GM21360 (cell line): ENCODE measurements at regions not wholly inside any gene's neighbourhood (a gene's known extent, or its start where the extent isn't known, plus 50 kb on each side); places are given as distances from the start of the nearest gene placed in this dataset.
"Not testable (repeated sequence)": the region's sequence is repeated elsewhere in the genome, so short reads cannot be mapped to it uniquely, and the experiment has no call there.

Experiments used
- ATAC-seq: cut with Tn5 transposase; IDR thresholded peaks from one replicate; pipeline ENCODE4 v1.9.1; 2021; ENCODE audit warnings: mild to moderate bottlenecking, moderate library complexity; ENCODE audit not compliant: unreplicated experiment

DNA sequence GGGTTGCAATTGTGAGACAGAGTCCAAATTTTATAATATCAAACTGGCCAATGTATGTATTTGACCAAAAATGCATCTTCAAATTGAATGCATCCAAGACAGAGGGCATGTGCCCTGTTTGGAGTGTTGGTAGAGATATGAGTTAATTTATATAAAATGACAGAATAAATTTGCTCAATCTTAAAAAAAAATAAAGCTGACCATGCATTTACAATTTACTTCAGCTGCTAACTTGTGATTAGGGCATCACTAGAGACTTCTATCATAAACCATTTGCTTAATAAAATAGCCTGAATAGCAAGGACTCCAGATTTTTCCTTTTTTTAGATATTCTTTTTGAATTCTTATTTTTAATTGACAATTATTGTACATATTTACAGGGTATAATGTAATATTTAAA lies 1345.8 kb downstream of the CDH11 start:
- ATAC-seq = no peak

- ATAC-seq = no peak
Observed at GRCh38 chr16:63774302-63774701, 1347.6 kb downstream of the CDH11 start.

DNA sequence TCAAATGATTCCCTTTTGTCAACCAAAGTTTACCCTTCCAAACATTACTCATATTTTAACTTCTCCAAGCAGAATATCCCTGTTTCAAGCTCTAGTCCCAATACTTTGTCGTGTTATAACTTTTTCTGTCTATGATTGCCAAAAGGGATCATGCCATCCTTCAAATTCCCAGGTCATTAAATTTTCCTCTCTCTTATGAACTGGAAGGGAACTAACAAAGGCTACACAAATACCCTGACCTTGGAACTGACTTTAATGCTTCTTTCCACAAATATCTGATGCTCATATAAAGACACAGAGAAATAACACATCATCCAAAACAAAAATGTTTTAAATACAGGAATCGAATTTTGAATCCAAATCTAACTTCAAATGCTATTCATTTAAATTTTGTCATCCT lies 1352.7 kb downstream of the CDH11 start:
- ATAC-seq = no peak

DNA sequence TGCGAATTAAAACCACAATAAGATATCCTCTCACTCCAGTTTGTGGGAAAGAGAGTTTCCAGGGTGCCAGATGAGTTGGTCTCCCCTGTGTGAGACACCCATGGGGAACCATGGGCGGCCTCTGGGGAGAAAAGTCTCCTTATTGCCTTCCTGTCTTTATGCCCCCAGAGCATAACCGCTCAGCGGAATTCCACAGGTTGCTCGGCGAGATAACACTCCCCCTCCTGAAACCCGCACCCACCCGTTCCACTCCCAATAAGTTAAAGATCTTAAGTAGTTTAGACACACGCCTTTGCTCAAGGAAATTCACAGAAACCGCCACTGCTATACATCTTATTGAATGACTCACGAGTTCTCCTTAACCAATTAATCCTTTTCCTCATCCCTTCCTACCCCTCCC lies 1361.6 kb downstream of the CDH11 start:
- ATAC-seq = not testable (repeated sequence)

GRCh38 chr16:63752347-63752746 lies 1369.5 kb downstream of the CDH11 start:
- ATAC-seq = no peak

DNA sequence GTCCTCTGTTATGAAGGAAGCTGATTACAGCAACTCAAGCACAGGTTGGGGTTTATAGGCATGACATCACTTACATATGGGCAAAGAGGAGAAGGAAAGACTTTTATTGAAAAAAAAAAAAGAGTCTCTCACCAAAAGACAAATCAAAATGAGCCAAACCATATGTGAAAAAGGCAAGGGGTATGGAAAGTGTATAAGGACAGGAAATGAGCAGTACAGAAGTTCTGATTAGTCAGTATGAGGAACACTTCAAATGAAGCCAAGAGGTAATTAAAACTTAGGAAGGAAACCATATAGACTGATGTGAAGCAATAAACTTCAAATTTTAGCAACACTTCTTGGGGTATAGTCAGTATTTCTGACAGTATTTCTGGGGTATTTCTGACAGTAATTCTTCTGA lies 1372.6 kb downstream of the CDH11 start:
- ATAC-seq = no peak

- no peak for ATAC-seq
Observed at GRCh38 chr16:63745456-63745855, 1376.4 kb downstream of the CDH11 start.

GRCh38 chr16:63744077-63744874 lies 1377.6 kb downstream of the CDH11 start:
- ATAC-seq = no peak

- ATAC-seq = no peak
Observed at GRCh38 chr16:63742150-63742549, 1379.7 kb downstream of the CDH11 start.

- ATAC-seq = no peak
Observed at GRCh38 chr16:63737633-63738032, 1384.2 kb downstream of the CDH11 start.

- no peak for ATAC-seq
Observed at GRCh38 chr16:63735456-63735855, 1386.4 kb downstream of the CDH11 start.

- ATAC-seq = no peak
Observed at GRCh38 chr16:63720848-63721247, 1401.0 kb downstream of the CDH11 start.

DNA sequence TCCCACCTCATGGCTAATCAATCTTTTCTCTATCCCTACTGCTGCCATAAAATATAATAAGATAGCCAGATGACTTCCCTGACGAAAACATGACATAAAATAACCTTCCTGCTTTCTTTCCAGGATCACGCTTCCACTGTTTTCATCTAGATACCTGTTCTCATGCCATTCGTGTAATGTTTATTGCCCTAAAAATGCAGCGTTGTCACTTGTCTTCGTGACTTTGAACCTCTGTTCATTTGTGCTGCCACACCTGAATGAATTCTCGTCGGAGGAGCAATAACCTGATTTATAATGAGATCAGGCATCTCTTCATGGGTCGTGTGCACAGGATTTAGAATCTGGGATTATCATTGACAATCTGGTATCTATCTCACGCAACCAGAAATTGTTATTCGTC lies 1401.9 kb downstream of the CDH11 start:
- ATAC-seq = no peak

- ATAC-seq = no peak
Observed at GRCh38 chr16:63717806-63718205, 1404.1 kb downstream of the CDH11 start.

DNA sequence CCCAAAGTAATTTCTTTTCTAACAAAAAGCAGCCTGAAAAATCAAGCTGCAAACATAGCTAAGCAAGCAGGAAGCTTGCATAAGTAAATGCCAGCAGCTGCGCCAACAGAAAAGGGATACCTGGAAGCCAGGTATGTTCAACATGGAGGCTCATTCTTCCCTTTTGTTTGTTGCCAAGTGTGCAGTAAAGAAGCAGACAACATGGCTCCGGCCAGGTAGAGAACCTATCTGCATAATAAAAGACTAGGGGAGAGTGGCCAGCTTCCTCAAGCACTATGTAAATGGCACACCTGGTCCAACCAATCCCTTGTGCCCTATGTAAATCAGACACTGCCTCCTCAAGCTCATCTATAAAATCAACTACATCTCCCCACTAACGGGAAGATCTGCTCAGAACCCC lies 1407.0 kb downstream of the CDH11 start:
- ATAC-seq = no peak

DNA sequence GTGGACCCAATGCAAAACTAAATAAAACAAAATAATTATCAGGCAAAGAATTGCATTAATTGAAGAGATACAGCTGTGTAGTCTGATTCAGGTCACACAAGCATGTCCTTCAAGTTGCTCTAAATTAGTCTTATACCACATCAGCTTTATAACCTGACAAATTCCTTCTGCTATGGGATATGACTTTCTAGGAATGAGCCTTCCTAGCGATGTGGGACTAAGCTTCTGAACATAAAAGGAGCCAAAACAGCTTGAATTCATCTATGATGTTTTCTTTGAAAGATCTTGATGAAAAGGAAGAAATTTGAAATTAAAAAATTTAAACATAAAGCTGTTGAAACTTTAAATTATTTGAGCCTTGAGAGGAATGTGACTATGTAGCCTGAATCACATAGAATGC lies 1409.1 kb downstream of the CDH11 start:
- no peak for ATAC-seq

DNA sequence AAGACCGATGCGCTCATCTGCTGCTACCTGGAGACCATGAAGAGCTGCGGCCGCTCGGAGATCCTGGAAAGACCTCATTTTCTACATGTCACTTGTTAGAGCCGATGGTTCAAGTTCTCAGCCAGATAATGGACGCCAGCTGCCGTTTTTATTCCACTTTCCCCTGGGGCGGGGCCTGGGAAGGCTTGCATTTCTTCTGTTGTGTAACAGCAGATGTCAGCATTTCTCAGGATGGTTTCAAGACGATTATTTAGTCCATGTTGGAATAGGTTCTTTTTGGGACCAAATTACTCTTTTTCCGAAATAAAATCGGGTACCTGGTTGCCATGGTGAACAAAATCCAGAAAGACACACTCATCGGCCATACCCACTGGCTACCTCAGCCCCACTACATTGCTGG lies 1418.3 kb downstream of the CDH11 start:
- no peak for ATAC-seq

DNA sequence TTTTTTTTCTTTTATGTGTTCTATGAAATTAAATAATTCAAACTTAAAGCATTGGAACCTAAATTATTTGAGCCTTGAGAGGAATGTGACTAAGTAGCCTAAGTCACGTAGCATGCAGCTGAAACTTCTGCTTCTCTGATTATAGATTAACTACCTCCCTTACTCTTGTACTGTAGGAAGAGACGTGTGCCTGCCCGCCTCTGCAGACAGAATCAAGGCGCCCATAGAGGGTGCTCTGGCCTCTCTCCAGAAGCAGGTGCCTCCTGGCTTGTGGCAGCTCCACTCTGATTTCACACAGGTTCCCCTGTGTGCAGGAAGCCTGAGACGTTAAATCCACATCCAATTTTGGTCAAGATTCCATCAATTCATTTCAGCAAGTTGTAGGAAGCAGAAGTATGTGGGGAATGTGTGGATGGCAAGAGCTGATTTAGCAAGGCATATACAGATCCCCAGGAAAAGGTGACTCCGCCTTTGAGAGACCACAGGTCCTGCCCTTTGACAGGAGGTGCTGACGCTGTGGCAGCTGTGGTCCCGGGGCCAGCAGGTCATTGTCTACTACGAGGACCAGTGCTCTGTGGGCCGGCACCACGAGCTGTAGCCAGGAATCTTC lies 1418.8 kb downstream of the CDH11 start:
- ATAC-seq = no peak

DNA sequence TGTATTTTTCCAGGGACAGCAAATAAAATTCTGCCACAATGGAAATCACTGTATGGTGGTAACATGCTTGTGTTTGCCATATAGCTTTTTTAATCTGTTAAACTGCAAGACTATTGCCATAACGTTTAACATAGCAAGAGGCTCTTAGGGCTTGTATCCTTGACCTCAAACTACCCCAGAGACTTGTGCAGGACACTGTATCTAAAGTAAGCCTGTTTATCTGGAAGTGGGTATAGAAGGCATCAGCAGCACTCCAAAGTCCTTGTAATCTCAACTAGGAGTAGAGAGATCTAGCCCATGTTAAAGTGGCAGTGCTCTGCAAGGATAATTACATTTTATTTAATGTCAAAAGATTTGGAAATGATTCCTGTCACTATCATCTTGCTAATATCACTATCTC lies 1424.1 kb downstream of the CDH11 start:
- ATAC-seq = no peak

DNA sequence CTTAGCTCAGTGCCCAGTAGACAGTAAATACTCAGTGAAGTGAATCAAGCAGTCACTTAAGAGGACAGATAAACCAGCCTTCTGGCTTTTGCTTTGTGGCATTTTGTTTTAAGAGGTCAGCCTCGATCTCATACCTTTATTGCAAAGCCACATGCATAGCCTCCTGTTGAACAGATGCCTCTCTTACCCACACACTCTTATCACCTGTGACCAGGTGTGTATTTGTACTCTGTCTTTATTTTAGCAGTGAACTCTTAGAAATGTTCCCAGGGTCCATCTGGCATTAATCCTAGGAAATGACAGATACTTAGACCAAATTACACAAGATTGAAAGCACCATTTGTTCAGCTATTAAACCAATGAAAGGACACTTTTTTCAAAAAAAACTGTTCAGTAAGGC lies 1426.5 kb downstream of the CDH11 start:
- ATAC-seq = no peak

DNA sequence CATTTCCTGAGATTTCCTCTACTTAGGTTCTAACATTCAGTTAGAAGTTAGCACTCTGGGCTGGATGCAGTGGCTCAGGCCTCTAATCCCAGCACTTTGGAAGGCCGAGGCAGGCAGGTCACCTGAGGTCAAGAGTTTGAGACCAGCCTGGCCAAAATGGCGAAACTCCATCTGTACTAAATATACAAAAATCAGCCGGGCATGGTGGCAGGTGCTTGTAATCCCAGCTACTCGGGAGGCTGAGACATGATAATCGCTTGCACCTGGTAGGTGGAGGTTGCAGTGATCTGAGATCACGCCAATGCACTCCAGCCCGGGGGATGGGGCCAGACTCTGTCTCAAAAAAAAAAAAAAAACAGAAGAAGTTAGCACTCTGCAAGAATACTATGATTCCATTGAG lies 1430.9 kb downstream of the CDH11 start:
- no peak for ATAC-seq

- ATAC-seq = no peak
Observed at GRCh38 chr16:63690267-63690666, 1431.6 kb downstream of the CDH11 start.

DNA sequence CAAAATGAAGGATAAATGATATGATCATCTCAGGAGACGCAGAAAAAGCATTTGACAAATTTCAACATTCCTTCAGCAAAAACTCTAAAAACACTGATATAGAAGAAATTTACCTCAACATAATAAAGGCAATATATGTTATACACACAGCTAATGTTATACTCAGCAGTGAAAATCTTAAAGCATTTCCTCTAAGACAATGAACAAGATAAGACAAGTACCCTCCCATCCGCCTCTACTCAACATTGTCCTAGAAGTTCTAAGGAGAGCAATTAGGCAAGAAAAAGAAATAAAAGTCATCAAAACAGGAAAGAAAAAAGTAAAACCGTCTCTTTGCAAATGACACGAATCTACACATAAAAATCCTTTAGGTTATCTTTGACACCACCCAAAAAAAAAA lies 1432.8 kb downstream of the CDH11 start:
- ATAC-seq = no peak
